ENCODE measurements at regions not wholly inside any gene's neighbourhood (a gene's known extent, or its start where the extent isn't known, plus 50 kb on each side); places are given as distances from the start of the nearest gene placed in this dataset.

DNA sequence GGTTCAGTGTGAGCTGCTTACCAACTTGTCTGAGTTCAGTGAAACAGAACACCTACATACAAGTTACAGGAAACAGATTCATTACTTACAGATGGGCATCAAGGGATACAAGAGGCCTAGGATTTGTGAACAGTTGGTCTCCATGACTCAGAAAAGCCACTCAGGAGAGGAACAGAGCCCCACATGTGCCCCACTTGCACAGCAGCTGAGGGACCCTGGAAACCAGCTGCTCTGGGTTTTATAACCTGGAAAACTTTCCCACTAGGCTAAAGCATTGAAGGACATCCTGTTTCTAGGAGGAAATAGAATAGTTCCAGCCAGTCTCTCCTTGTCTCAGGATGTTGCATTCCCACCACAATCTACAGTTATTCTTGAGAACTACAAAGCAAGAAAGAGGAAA, 530.0 kb downstream of the ZNF804A start:
- no peak for TF ChIP-seq SIN3A (IDR thresholded peaks at IDR 0.05; ENCODE audit: borderline replicate concordance, insufficient read depth, low read depth, low read length)
- TF ChIP-seq, protein P1, sequence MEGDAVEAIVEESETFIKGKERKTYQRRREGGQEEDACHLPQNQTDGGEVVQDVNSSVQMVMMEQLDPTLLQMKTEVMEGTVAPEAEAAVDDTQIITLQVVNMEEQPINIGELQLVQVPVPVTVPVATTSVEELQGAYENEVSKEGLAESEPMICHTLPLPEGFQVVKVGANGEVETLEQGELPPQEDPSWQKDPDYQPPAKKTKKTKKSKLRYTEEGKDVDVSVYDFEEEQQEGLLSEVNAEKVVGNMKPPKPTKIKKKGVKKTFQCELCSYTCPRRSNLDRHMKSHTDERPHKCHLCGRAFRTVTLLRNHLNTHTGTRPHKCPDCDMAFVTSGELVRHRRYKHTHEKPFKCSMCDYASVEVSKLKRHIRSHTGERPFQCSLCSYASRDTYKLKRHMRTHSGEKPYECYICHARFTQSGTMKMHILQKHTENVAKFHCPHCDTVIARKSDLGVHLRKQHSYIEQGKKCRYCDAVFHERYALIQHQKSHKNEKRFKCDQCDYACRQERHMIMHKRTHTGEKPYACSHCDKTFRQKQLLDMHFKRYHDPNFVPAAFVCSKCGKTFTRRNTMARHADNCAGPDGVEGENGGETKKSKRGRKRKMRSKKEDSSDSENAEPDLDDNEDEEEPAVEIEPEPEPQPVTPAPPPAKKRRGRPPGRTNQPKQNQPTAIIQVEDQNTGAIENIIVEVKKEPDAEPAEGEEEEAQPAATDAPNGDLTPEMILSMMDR (IDR thresholded peaks at IDR 0.05): no peak

Measured in Panc1 (cell line).